ENCODE measurements at regions not wholly inside any gene's neighbourhood (a gene's known extent, or its start where the extent isn't known, plus 50 kb on each side); places are given as distances from the start of the nearest gene placed in this dataset.

- POLR2A ChIA-PET (ENCODE audit: unreplicated experiment): no interaction called here
- Histone ChIP-seq H3K4me3 (no peak overlapping the region), H3K79me2 (ENCODE audit: low read depth) (no peaks in the 10 kb centered on the region), H3K9me2 (ENCODE audit: insufficient read depth) (no peaks in the 10 kb centered on the region), H3K4me2 (no peak overlapping the region), H3F3A (ENCODE audit: insufficient read depth, low read depth) (no peaks in the 10 kb centered on the region), H3K27ac (no peak overlapping the region), H3K36me3 (ENCODE audit: low read depth) (no peaks in the 10 kb centered on the region), H3K9me3 (ENCODE audit: insufficient read depth, low read depth) (no peaks in the 10 kb centered on the region), H4K20me1 (ENCODE audit: insufficient read depth) (no peaks in the 10 kb centered on the region), H3K4me1 (replicated peaks; ENCODE audit: insufficient read depth) (no peaks in the 10 kb centered on the region), H2AFZ (no peak overlapping the region), H3K27me3 (ENCODE audit: insufficient read depth, low read depth) (no peaks in the 10 kb centered on the region)
- TF ChIP-seq EZH2 (IDR thresholded peaks at IDR 0.05; ENCODE audit: low read depth) (no peak), CTCF (conservative IDR thresholded peaks at IDR 0.05) (no peak)
- intact Hi-C loops (cut with micrococcal nuclease; ENCODE audit: unreplicated experiment): no loop called here
- CTCF ChIA-PET: no interaction called here
- no TSS peak for BruUV-seq (replicated peaks)
- no peak for DNase-seq
These were observed 318.9 kb upstream of the ZMIZ1 start for GRCh38 chr10:78749898-78750297.

GRCh38 chr10:78750418-78750817, 318.3 kb upstream of the ZMIZ1 start:
- TF ChIP-seq EZH2 (IDR thresholded peaks at IDR 0.05; ENCODE audit: low read depth): no peak
- no peak for TF ChIP-seq CTCF (conservative IDR thresholded peaks at IDR 0.05)
- no peaks in the 10 kb centered on the region for H3K36me3 ChIP-seq (ENCODE audit: low read depth)
- CTCF ChIA-PET: no interaction called here
- 0 out of 2 replicates have a peak, but pooled peaks cover under 1% of the 10 kb centered on the region for H3F3A ChIP-seq (ENCODE audit: insufficient read depth, low read depth)
- no peaks in the 10 kb centered on the region for H3K9me2 ChIP-seq (ENCODE audit: insufficient read depth)
- no peak for DNase-seq
- H2AFZ ChIP-seq: no peak overlapping the region
- H3K4me1 ChIP-seq (replicated peaks; ENCODE audit: insufficient read depth): no peaks in the 10 kb centered on the region
- no peak overlapping the region for H3K27ac ChIP-seq
- H3K9me3 ChIP-seq (ENCODE audit: insufficient read depth, low read depth): no peaks in the 10 kb centered on the region
- H3K79me2 ChIP-seq (ENCODE audit: low read depth): no peaks in the 10 kb centered on the region
- no peaks in the 10 kb centered on the region for H3K27me3 ChIP-seq (ENCODE audit: insufficient read depth, low read depth)
- H4K20me1 ChIP-seq (ENCODE audit: insufficient read depth): no peaks in the 10 kb centered on the region
- no TSS peak for BruUV-seq (replicated peaks)
- POLR2A ChIA-PET (ENCODE audit: unreplicated experiment): no interaction called here
- intact Hi-C loops (cut with micrococcal nuclease; ENCODE audit: unreplicated experiment): no loop called here
- no peak overlapping the region for H3K4me2 ChIP-seq
- H3K4me3 ChIP-seq: no peak overlapping the region

- ChIA-PET POLR2A (ENCODE audit: unreplicated experiment) (no interaction called here), CTCF (no interaction called here)
- H3K27me3 ChIP-seq (ENCODE audit: insufficient read depth, low read depth): no peaks in the 10 kb centered on the region
- intact Hi-C loops (cut with micrococcal nuclease; ENCODE audit: unreplicated experiment): no loop called here
- H3K9me3 ChIP-seq (ENCODE audit: insufficient read depth, low read depth): no peaks in the 10 kb centered on the region
- peaks cover 14% of the 10 kb centered on the region for H3F3A ChIP-seq (ENCODE audit: insufficient read depth, low read depth)
- H3K9me2 ChIP-seq (ENCODE audit: insufficient read depth): no peaks in the 10 kb centered on the region
- BruUV-seq (replicated peaks): no TSS peak
- no peak overlapping the region for H3K27ac ChIP-seq
- no peak overlapping the region for H3K4me2 ChIP-seq
- H3K4me1 ChIP-seq (replicated peaks; ENCODE audit: insufficient read depth): peaks cover 12% of the 10 kb centered on the region
- no peak overlapping the region for H3K4me3 ChIP-seq
- no peaks in the 10 kb centered on the region for H3K79me2 ChIP-seq (ENCODE audit: low read depth)
- no peak for DNase-seq
- H2AFZ ChIP-seq: no peak overlapping the region
- no peak for TF ChIP-seq CTCF (conservative IDR thresholded peaks at IDR 0.05)
- TF ChIP-seq EZH2 (IDR thresholded peaks at IDR 0.05; ENCODE audit: low read depth): no peak
- H3K36me3 ChIP-seq (ENCODE audit: low read depth): no peaks in the 10 kb centered on the region
- H4K20me1 ChIP-seq (ENCODE audit: insufficient read depth): no peaks in the 10 kb centered on the region
These were observed 317.1 kb upstream of the ZMIZ1 start for GRCh38 chr10:78751716-78752115.

Data from PC-9 (cell line).